OCI-LY7 (cell line): ENCODE measurements at regions not wholly inside any gene's neighbourhood (a gene's known extent, or its start where the extent isn't known, plus 50 kb on each side); places are given as distances from the start of the nearest gene placed in this dataset.

Experiments
- BruUV-seq: library from RNA; stranded (reverse); fragments of 400-500 nt; replicated peaks from 2 replicates; lab custom pipeline; 2021; lab: Mats Ljungman, UMichigan
- CTCF ChIA-PET: fragments of 300-600 bp; sonication (Branson Sonifier 250); formaldehyde crosslinking; loops from one replicate; lab custom pipeline; 2022; ENCODE audit warnings: antibody characterized with exemption; ENCODE audit not compliant: unreplicated experiment; lab: Charles Lee
- POLR2A ChIA-PET: fragments of 300-600 bp; sonication (Branson Sonifier 250); formaldehyde crosslinking; loops from one replicate; lab custom pipeline; 2022; ENCODE audit warnings: antibody characterized with exemption; lab: Charles Lee
- DNase-seq: peaks from one replicate; pipeline ENCODE4 v3.0.0-alpha.2; 2015; ENCODE audit warnings: low spot score
- H2AFZ ChIP-seq: fragments of 200-600 bp; sonication (generic), shearing (Covaris generic); 2 replicates; pipeline ENCODE4 v1.6.1; 2014; ENCODE audit warnings: mild to moderate bottlenecking, antibody characterized with exemption, low read length, moderate library complexity
- H3K27ac ChIP-seq: fragments of 200-600 bp; sonication (generic); 2 replicates; pipeline ENCODE4 v1.5.1; 2014; ENCODE audit warnings: mixed run types, low read depth, mild to moderate bottlenecking, moderate library complexity, low read length, inconsistent platforms; ENCODE audit not compliant: poor library complexity, severe bottlenecking
- H3K36me3 ChIP-seq: fragments of 200-600 bp; sonication (generic); 2 replicates; pipeline ENCODE4 v1.6.1; 2014; ENCODE audit warnings: mild to moderate bottlenecking, antibody characterized with exemption, low read length, moderate library complexity, mixed read lengths; ENCODE audit not compliant: insufficient read depth
- H3K4me1 ChIP-seq: fragments of 200-600 bp; sonication (generic); 2 replicates; pipeline ENCODE4 v1.5.1; 2014; ENCODE audit warnings: mild to moderate bottlenecking, low read length; ENCODE audit not compliant: insufficient read depth, poor library complexity, severe bottlenecking
- H3K4me2 ChIP-seq: fragments of 200-600 bp; sonication (generic); 2 replicates; pipeline ENCODE4 v1.6.1; 2014; ENCODE audit warnings: mild to moderate bottlenecking, low read length
- H3K4me3 ChIP-seq: fragments of 200-600 bp; sonication (generic); 2 replicates; pipeline ENCODE4 v1.5.1; 2014; ENCODE audit warnings: mild to moderate bottlenecking, low read depth, low read length; ENCODE audit not compliant: poor library complexity, severe bottlenecking
- H3K79me2 ChIP-seq: fragments of 200-600 bp; sonication (generic); 2 replicates; pipeline ENCODE4 v1.6.1; 2016; ENCODE audit warnings: low read depth, mild to moderate bottlenecking, low read length, moderate library complexity, mixed read lengths; ENCODE audit not compliant: insufficient read depth
- H3K9me2 ChIP-seq: fragments of 200-600 bp; sonication (generic); 2 replicates; pipeline ENCODE4 v1.6.1; 2016; ENCODE audit warnings: mild to moderate bottlenecking, low read length, mixed read lengths; ENCODE audit not compliant: insufficient read depth
- H3K9me3 ChIP-seq: fragments of 200-600 bp; sonication (generic); 2 replicates; pipeline ENCODE4 v1.6.1; 2014; ENCODE audit warnings: mild to moderate bottlenecking, mixed run types, low read length, mixed read lengths
- H4K20me1 ChIP-seq: fragments of 200-600 bp; sonication (generic); 2 replicates; pipeline ENCODE4 v1.6.1; 2014; ENCODE audit warnings: mild to moderate bottlenecking, antibody characterized with exemption, low read length, moderate library complexity, mixed read lengths; ENCODE audit not compliant: insufficient read depth
- EZH2phosphoT487 ChIP-seq: fragments of 200-600 bp; sonication (generic); IDR thresholded peaks from 2 replicates; pipeline ENCODE4 v1.6.1; 2018; ENCODE audit warnings: low read depth, borderline replicate concordance, mild to moderate bottlenecking, mixed run types, antibody characterized with exemption, low read length, moderate library complexity, mixed read lengths
- intact Hi-C: fragments of 100-400 bp; cut with micrococcal nuclease; formaldehyde crosslinking; loops from one replicate; pipeline ENCODE4 v1.10.0; 2022; ENCODE audit not compliant: unreplicated experiment
- TF ChIP-seq, protein P1 (sequence below): fragments of 200-600 bp; sonication (generic); conservative IDR thresholded peaks from 2 replicates; pipeline ENCODE4 v1.5.1; 2014; ENCODE audit warnings: mild to moderate bottlenecking, antibody characterized with exemption, low read length, moderate library complexity, mixed read lengths

GRCh38 chr10:3239920-3240894 is 67.6 kb upstream of the PITRM1 start:
- POLR2A ChIA-PET, result interaction anchor here (0.7 kb wide), 1 partner anchor 488 kb away, joined by 3 read pairs; no protein-coding TSS in a partner anchor
- H3K9me2 ChIP-seq, result no peaks in the 10 kb centered on the region
- H3K9me3 ChIP-seq, result no peaks in the 10 kb centered on the region
- no peak overlapping the region for H3K4me2 ChIP-seq
- H3K79me2 ChIP-seq, result no peaks in the 10 kb centered on the region
- DNase-seq, result no peak
- no peak overlapping the region for H3K4me3 ChIP-seq
- no TSS peak for BruUV-seq
- no peaks in the 10 kb centered on the region for H3K36me3 ChIP-seq
- CTCF ChIA-PET, result interaction anchor here (0.5 kb wide), 1 partner anchor 1504 kb away, joined by 3 read pairs; no protein-coding TSS in a partner anchor
- no peaks in the 10 kb centered on the region for H3K4me1 ChIP-seq
- intact Hi-C loops, result loop anchor here (2.0 kb wide), 1 partner anchor 1415 kb away; no protein-coding TSS in a partner anchor
- TF ChIP-seq, protein P1, sequence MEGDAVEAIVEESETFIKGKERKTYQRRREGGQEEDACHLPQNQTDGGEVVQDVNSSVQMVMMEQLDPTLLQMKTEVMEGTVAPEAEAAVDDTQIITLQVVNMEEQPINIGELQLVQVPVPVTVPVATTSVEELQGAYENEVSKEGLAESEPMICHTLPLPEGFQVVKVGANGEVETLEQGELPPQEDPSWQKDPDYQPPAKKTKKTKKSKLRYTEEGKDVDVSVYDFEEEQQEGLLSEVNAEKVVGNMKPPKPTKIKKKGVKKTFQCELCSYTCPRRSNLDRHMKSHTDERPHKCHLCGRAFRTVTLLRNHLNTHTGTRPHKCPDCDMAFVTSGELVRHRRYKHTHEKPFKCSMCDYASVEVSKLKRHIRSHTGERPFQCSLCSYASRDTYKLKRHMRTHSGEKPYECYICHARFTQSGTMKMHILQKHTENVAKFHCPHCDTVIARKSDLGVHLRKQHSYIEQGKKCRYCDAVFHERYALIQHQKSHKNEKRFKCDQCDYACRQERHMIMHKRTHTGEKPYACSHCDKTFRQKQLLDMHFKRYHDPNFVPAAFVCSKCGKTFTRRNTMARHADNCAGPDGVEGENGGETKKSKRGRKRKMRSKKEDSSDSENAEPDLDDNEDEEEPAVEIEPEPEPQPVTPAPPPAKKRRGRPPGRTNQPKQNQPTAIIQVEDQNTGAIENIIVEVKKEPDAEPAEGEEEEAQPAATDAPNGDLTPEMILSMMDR, result 0 out of 2 replicates have a peak, but pooled peaks have one; percentile 3
- no peak for TF ChIP-seq EZH2phosphoT487
- H3K27ac ChIP-seq, result no peak overlapping the region
- no peak overlapping the region for H2AFZ ChIP-seq
- H4K20me1 ChIP-seq, result no peaks in the 10 kb centered on the region

GRCh38 chr10:3239066-3239919 is 66.7 kb upstream of the PITRM1 start:
- Histone ChIP-seq H3K9me3 (no peaks in the 10 kb centered on the region), H3K9me2 (no peaks in the 10 kb centered on the region), H3K4me3 (no peak overlapping the region), H3K36me3 (no peaks in the 10 kb centered on the region), H3K4me2 (no peak overlapping the region), H3K79me2 (no peaks in the 10 kb centered on the region), H3K4me1 (no peaks in the 10 kb centered on the region), H4K20me1 (no peaks in the 10 kb centered on the region), H3K27ac (no peak overlapping the region), H2AFZ (no peak overlapping the region)
- no TSS peak for BruUV-seq
- POLR2A ChIA-PET, result interaction anchor here (0.7 kb wide), 1 partner anchor 489 kb away, joined by 3 read pairs; no protein-coding TSS in a partner anchor
- CTCF ChIA-PET, result interaction anchor here (0.5 kb wide), 1 partner anchor 1503 kb away, joined by 3 read pairs; no protein-coding TSS in a partner anchor
- TF ChIP-seq, protein P1, result peak; percentile 79
- TF ChIP-seq EZH2phosphoT487, result no peak
- intact Hi-C loops, result loop anchor here (2.0 kb wide), 1 partner anchor 1416 kb away; no protein-coding TSS in a partner anchor
- DNase-seq, result peak; percentile 36
